KMS-11 (cell line): ENCODE measurements at regions not wholly inside any gene's neighbourhood (a gene's known extent, or its start where the extent isn't known, plus 50 kb on each side); places are given as distances from the start of the nearest gene placed in this dataset.

ENCODE experiments used
- H2AFZ ChIP-seq: fragments of 200-600 bp; sonication (generic); 2 replicates; pipeline ENCODE4 v1.6.1; 2016; ENCODE audit warnings: antibody characterized with exemption, mixed run types, low read depth
- H3K27ac ChIP-seq: fragments of 200-600 bp; sonication (generic); 2 replicates; pipeline ENCODE4 v1.6.1; 2016; ENCODE audit warnings: mild to moderate bottlenecking, mixed run types
- H3K27me3 ChIP-seq: fragments of 200-600 bp; sonication (generic); 2 replicates; pipeline ENCODE4 v1.6.1; 2017; ENCODE audit warnings: mild to moderate bottlenecking, low read depth, mixed run types, moderate library complexity; ENCODE audit not compliant: insufficient read depth
- H3K36me3 ChIP-seq: fragments of 200-600 bp; sonication (generic); 2 replicates; pipeline ENCODE4 v1.6.1; 2017; ENCODE audit warnings: mild to moderate bottlenecking, mixed run types; ENCODE audit not compliant: insufficient read depth
- H3K4me1 ChIP-seq: fragments of 200-600 bp; sonication (generic); 2 replicates; pipeline ENCODE4 v1.6.1; 2016; ENCODE audit warnings: mild to moderate bottlenecking, low read depth, mixed run types; ENCODE audit not compliant: poor library complexity, severe bottlenecking
- H3K4me2 ChIP-seq: fragments of 200-600 bp; sonication (generic); 2 replicates; pipeline ENCODE4 v1.7.0; 2016; ENCODE audit warnings: mild to moderate bottlenecking, mixed run types
- H3K4me3 ChIP-seq: fragments of 200-600 bp; sonication (generic); IDR thresholded peaks from 2 replicates; pipeline ENCODE4 v1.6.1; 2017; ENCODE audit warnings: low read depth, low read length, mixed read lengths; ENCODE audit not compliant: insufficient read depth
- H3K79me2 ChIP-seq: fragments of 200-600 bp; sonication (generic); 2 replicates; pipeline ENCODE4 v1.6.1; 2016; ENCODE audit warnings: low read depth, mixed run types; ENCODE audit not compliant: insufficient read depth
- H3K9ac ChIP-seq: fragments of 200-600 bp; sonication (generic); 2 replicates; pipeline ENCODE4 v1.6.1; 2016; ENCODE audit warnings: mild to moderate bottlenecking, mixed run types
- H4K20me1 ChIP-seq: fragments of 200-600 bp; sonication (generic); 2 replicates; pipeline ENCODE4 v1.6.1; 2016; ENCODE audit warnings: mild to moderate bottlenecking, mixed run types; ENCODE audit not compliant: insufficient read depth
- TF ChIP-seq, protein P1 (sequence below): fragments of 200-600 bp; sonication (generic); conservative IDR thresholded peaks from 2 replicates; pipeline ENCODE4 v1.6.1; 2017; ENCODE audit warnings: low read depth, mild to moderate bottlenecking, antibody characterized with exemption, low read length, moderate library complexity, mixed read lengths

DNA sequence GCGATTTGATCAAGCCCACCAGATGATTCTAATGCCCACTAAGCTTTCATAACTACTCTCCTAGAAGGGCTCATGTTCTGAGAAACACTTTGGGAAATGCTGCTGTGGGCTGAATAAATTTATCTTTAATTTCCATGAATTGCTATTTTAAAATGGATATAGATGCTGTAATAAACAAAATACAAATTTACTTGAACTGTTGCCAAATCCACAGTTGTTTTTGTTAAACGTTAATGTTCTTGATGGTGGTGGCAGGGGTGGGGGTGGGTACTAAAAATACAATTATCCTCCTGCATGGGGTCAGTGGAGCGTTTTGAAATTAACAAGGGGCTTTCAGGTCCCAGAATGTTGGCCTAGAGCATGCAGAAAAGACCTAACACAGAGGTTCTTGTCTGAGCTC lies 244.7 kb upstream of the POU3F1 start:
- Histone ChIP-seq H3K27ac (no peak overlapping the region), H3K4me2 (no peak overlapping the region), H3K79me2 (no peaks in the 10 kb centered on the region), H3K36me3 (no peaks in the 10 kb centered on the region), H3K4me1 (no peaks in the 10 kb centered on the region), H3K27me3 (no peaks in the 10 kb centered on the region), H3K9ac (no peak overlapping the region), H4K20me1 (no peaks in the 10 kb centered on the region), H2AFZ (no peak overlapping the region), H3K4me3 (no peak overlapping the region)
- TF ChIP-seq, protein P1, sequence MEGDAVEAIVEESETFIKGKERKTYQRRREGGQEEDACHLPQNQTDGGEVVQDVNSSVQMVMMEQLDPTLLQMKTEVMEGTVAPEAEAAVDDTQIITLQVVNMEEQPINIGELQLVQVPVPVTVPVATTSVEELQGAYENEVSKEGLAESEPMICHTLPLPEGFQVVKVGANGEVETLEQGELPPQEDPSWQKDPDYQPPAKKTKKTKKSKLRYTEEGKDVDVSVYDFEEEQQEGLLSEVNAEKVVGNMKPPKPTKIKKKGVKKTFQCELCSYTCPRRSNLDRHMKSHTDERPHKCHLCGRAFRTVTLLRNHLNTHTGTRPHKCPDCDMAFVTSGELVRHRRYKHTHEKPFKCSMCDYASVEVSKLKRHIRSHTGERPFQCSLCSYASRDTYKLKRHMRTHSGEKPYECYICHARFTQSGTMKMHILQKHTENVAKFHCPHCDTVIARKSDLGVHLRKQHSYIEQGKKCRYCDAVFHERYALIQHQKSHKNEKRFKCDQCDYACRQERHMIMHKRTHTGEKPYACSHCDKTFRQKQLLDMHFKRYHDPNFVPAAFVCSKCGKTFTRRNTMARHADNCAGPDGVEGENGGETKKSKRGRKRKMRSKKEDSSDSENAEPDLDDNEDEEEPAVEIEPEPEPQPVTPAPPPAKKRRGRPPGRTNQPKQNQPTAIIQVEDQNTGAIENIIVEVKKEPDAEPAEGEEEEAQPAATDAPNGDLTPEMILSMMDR: no peak

DNA sequence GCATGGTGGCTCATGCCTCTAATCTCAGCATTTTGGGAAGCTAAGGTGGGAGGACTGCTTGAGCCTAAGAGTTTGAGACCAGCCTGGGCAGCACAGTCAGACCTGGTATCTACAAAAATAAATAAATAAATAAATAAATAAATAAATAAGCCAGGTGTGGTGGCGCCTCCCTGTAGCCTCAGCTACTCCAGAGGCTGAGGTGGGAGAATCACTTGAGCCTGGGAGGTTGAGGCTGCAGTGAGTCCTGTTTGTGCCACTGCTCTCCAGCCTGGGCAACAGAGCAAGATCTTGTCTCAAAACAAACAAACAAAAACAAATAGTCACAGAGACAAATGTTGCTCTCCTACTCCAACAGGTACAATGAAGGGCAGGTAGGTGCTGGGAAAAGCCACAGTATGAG lies 242.4 kb upstream of the POU3F1 start:
- H3K27ac ChIP-seq: no peak overlapping the region
- H4K20me1 ChIP-seq: no peaks in the 10 kb centered on the region
- H3K9ac ChIP-seq: no peak overlapping the region
- H2AFZ ChIP-seq: no peak overlapping the region
- no peaks in the 10 kb centered on the region for H3K4me1 ChIP-seq
- H3K79me2 ChIP-seq: no peaks in the 10 kb centered on the region
- TF ChIP-seq, protein P1: no peak
- no peaks in the 10 kb centered on the region for H3K27me3 ChIP-seq
- H3K4me3 ChIP-seq: no peak overlapping the region
- H3K36me3 ChIP-seq: no peaks in the 10 kb centered on the region
- H3K4me2 ChIP-seq: no peak overlapping the region

DNA sequence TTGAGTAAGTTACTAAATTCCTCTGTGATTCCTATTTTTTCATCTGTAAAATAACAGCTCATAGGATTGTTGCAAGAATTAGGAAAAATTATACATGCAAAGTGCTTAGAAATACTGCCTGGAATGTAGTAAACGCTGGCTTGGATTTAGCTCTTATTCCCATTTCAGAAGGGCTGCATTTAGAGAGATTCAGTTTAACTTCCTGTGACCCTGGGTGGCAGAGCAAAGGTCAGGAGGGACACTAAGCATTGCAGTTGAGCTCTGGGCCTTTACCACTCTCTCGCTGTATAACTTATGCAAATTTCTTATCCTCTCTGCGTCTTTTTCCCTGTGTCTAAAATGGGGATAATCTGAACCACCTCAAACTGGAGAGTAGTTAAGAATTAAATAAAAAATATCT lies 241.0 kb upstream of the POU3F1 start:
- Histone ChIP-seq H3K79me2 (no peaks in the 10 kb centered on the region), H4K20me1 (no peaks in the 10 kb centered on the region), H3K36me3 (no peaks in the 10 kb centered on the region), H3K27ac (no peak overlapping the region), H2AFZ (no peak overlapping the region), H3K4me2 (no peak overlapping the region), H3K9ac (no peak overlapping the region), H3K4me3 (no peak overlapping the region), H3K27me3 (no peaks in the 10 kb centered on the region), H3K4me1 (no peaks in the 10 kb centered on the region)
- TF ChIP-seq, protein P1: no peak

DNA sequence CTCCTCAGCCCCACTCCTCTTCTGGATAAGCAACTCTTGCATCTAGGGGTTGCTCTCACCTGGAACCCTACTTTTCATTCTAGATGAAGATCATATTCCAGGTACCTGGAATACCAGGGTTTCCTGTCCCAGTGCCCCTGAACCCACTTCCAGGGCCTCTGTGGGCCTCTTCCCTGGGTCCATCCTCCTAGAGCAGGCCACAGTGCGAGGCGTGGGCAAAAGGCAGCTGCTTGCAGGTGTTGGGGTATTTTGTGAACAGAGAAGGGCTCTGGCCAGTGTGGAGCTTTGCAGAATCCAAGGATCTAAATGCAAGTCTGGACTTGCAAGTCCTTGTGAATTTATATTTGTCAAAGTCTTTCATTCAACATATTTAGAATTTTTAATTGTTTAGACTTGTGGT lies 240.4 kb upstream of the POU3F1 start:
- no peak overlapping the region for H3K4me3 ChIP-seq
- no peak overlapping the region for H3K9ac ChIP-seq
- TF ChIP-seq, protein P1: no peak
- no peaks in the 10 kb centered on the region for H3K36me3 ChIP-seq
- H3K4me2 ChIP-seq: no peak overlapping the region
- no peaks in the 10 kb centered on the region for H4K20me1 ChIP-seq
- no peak overlapping the region for H2AFZ ChIP-seq
- H3K79me2 ChIP-seq: no peaks in the 10 kb centered on the region
- H3K4me1 ChIP-seq: no peaks in the 10 kb centered on the region
- no peaks in the 10 kb centered on the region for H3K27me3 ChIP-seq
- no peak overlapping the region for H3K27ac ChIP-seq
